Endothelial cell of hepatic sinusoid (primary cell): ENCODE measurements at regions not wholly inside any gene's neighbourhood (a gene's known extent, or its start where the extent isn't known, plus 50 kb on each side); places are given as distances from the start of the nearest gene placed in this dataset.

Source experiments
- in situ Hi-C: cut with HindIII; loops from 2 replicates; pipeline ENCODE4 v1.10.0; 2017; ENCODE audit warnings: low sequenced_read_pairs

GRCh38 chr1:201761178-201761577 lies 67.8 kb upstream of the IPO9 start:
- in situ Hi-C loops: loop anchor here (5.0 kb wide), 1 partner anchor 44 kb away; no protein-coding TSS in a partner anchor

GRCh38 chr1:201761871-201762270 lies 67.1 kb upstream of the IPO9 start:
- in situ Hi-C loops: loop anchor here (5.0 kb wide), 1 partner anchor 45 kb away; no protein-coding TSS in a partner anchor

- in situ Hi-C loops: loop anchor here (5.0 kb wide), 1 partner anchor 45 kb away; no protein-coding TSS in a partner anchor
These were observed 66.6 kb upstream of the IPO9 start for GRCh38 chr1:201762381-201762780.

- in situ Hi-C loops: loop anchor here (5.0 kb wide), 1 partner anchor 46 kb away; no protein-coding TSS in a partner anchor
These were observed 65.4 kb upstream of the IPO9 start for GRCh38 chr1:201763455-201764140.

- in situ Hi-C loops: loop anchor here (5.0 kb wide), 1 partner anchor 47 kb away; no protein-coding TSS in a partner anchor
These were observed 64.8 kb upstream of the IPO9 start for GRCh38 chr1:201764166-201764565.

GRCh38 chr1:201764579-201764978 lies 64.4 kb upstream of the IPO9 start:
- in situ Hi-C loops: loop anchor here (5.0 kb wide), 1 partner anchor 47 kb away; no protein-coding TSS in a partner anchor

GRCh38 chr1:201766131-201766866 lies 62.7 kb upstream of the IPO9 start:
- in situ Hi-C loops: no loop called here

GRCh38 chr1:201767339-201767738 lies 61.6 kb upstream of the IPO9 start:
- in situ Hi-C loops: no loop called here

GRCh38 chr1:201769072-201769471 lies 59.9 kb upstream of the IPO9 start:
- in situ Hi-C loops: no loop called here

- in situ Hi-C loops: no loop called here
These were observed 59.0 kb upstream of the IPO9 start for GRCh38 chr1:201769966-201770365.

- in situ Hi-C loops: no loop called here
These were observed 57.5 kb upstream of the IPO9 start for GRCh38 chr1:201771466-201771865.

GRCh38 chr1:201772178-201772577 lies 56.8 kb upstream of the IPO9 start:
- in situ Hi-C loops: no loop called here

GRCh38 chr1:201773764-201774163 lies 55.2 kb upstream of the IPO9 start:
- in situ Hi-C loops: no loop called here

GRCh38 chr1:201774224-201774982 lies 54.6 kb upstream of the IPO9 start:
- in situ Hi-C loops: no loop called here

- in situ Hi-C loops: no loop called here
These were observed 54.0 kb upstream of the IPO9 start for GRCh38 chr1:201774983-201775344.

- in situ Hi-C loops: no loop called here
These were observed 53.6 kb upstream of the IPO9 start for GRCh38 chr1:201775380-201775779.

- in situ Hi-C loops: no loop called here
These were observed 50.5 kb upstream of the IPO9 start for GRCh38 chr1:201778279-201779065.
